ENCODE measurements at regions not wholly inside any gene's neighbourhood (a gene's known extent, or its start where the extent isn't known, plus 50 kb on each side); places are given as distances from the start of the nearest gene placed in this dataset.

- no peak overlapping the region for H3K9ac ChIP-seq (ENCODE audit: low read depth in 1 of 2, low read length in 2 of 2)
- H3K4me1 ChIP-seq (ENCODE audit: control insufficient read depth in 4 of 4, insufficient read depth in 4 of 4, low read length in 3 of 4): no peaks in the 10 kb centered on the region
- H3K27me3 ChIP-seq (ENCODE audit: control insufficient read depth in 4 of 4, insufficient read depth in 4 of 4, low read length in 3 of 4): no peaks in the 10 kb centered on the region
- no peak overlapping the region for H3K4me3 ChIP-seq (ENCODE audit: low read depth in 1 of 3, low read length in 3 of 3)
- TF ChIP-seq GABPA (IDR thresholded peaks at IDR 0.05 in 1 of 2, conservative IDR thresholded peaks at IDR 0.05 in 1 of 2): no peak
- no peak for TF ChIP-seq SP1 (IDR thresholded peaks at IDR 0.05)
- no peak for TF ChIP-seq RAD21 (IDR thresholded peaks at IDR 0.05)
- TF ChIP-seq ZBTB33 (IDR thresholded peaks at IDR 0.05): no peak
- TF ChIP-seq RXRA (IDR thresholded peaks at IDR 0.05): no peak
- no peak for TF ChIP-seq HNF4G (IDR thresholded peaks at IDR 0.05)
- TF ChIP-seq FOXA2 (IDR thresholded peaks at IDR 0.05): no peak
- TF ChIP-seq TAF1 (conservative IDR thresholded peaks at IDR 0.05): no peak
- TF ChIP-seq MAX (IDR thresholded peaks at IDR 0.05): no peak
- TF ChIP-seq HNF4A (conservative IDR thresholded peaks at IDR 0.05): no peak
- TF ChIP-seq JUND (IDR thresholded peaks at IDR 0.05): no peak
- TF ChIP-seq ATF3 (IDR thresholded peaks at IDR 0.05): no peak
- no peak for TF ChIP-seq CTCF (IDR thresholded peaks at IDR 0.05; ENCODE audit: low read depth, low read length, missing input control)
- TF ChIP-seq EGR1 (IDR thresholded peaks at IDR 0.05; ENCODE audit: low read depth in 2 of 2): no peak
- TF ChIP-seq FOXA1 (IDR thresholded peaks at IDR 0.05): no peak
- no peak for TF ChIP-seq REST (IDR thresholded peaks at IDR 0.05)
- WGBS: 76% methylated on average over 2 of the region's 2 CpGs
- no peak overlapping the region for H3K27ac ChIP-seq (ENCODE audit: low read depth in 1 of 2, low read length in 2 of 2)
- H3K9me3 ChIP-seq (ENCODE audit: control insufficient read depth in 4 of 4, low read length in 3 of 4): peaks cover 0 to 11% (median 0%) of the 10 kb centered on the region in 4 donors
- H3K36me3 ChIP-seq (ENCODE audit: control insufficient read depth in 4 of 4, insufficient read depth in 3 of 4, low read depth in 1 of 4, low read length in 3 of 4): no peaks in the 10 kb centered on the region
- no peak for DNase-seq (ENCODE audit: low spot score)
Observed at GRCh38 chr10:52586710-52587109, 185.9 kb downstream of the MBL2 start.
